H1 (cell line): ENCODE measurements at regions not wholly inside any gene's neighbourhood (a gene's known extent, or its start where the extent isn't known, plus 50 kb on each side); places are given as distances from the start of the nearest gene placed in this dataset.

Source experiments
- EP300 ChIP-seq, 2 experiments: IDR thresholded peaks; 1 replicate in 1 of 2; 2 replicates in 1 of 2; pipeline ENCODE4 v1.6.1; 2011 to 2012; ENCODE audit warnings: low read depth in 2 of 2, low read length in 2 of 2, mild to moderate bottlenecking in 2 of 2, borderline replicate concordance in 1 of 2, inconsistent platforms in 1 of 2, moderate library complexity in 1 of 2
- YY1 ChIP-seq: IDR thresholded peaks from 2 replicates; pipeline ENCODE4 v1.6.1; 2011; ENCODE audit warnings: low read depth, mild to moderate bottlenecking, low read length
- TF ChIP-seq, protein P1 (sequence below): IDR thresholded peaks from 2 replicates; pipeline ENCODE4 v1.6.1; 2012; ENCODE audit warnings: inconsistent platforms

DNA sequence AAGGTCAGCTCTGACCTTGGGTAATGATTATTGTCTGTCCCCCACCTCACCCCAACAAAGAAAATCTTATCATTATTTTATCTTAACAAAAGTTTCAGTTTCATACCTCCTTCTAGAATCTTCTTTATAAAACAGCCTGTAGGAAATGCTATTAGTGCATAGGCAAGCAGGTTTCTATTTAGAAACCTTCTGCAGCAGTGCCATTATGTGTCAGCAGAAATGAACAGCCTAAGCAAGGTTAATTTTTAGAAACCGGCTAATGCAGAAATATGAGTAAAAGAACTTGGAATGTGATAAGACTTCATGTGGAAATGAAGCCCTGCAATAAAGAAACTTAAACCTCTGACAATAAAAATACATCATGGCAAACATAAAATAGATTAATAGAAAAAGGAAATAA, 814.4 kb downstream of the FSCB start (continued):
- no peak for TF ChIP-seq YY1
- TF ChIP-seq, protein P1, sequence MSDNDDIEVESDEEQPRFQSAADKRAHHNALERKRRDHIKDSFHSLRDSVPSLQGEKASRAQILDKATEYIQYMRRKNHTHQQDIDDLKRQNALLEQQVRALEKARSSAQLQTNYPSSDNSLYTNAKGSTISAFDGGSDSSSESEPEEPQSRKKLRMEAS, result no peak
- no peak for TF ChIP-seq EP300 (IDR thresholded peaks at IDR 0.05; ENCODE audit: borderline replicate concordance in 1 of 2, low read depth in 2 of 2, low read length in 2 of 2)
